Gastroesophageal sphincter (tissue), 4 donors: ENCODE measurements at regions not wholly inside any gene's neighbourhood (a gene's known extent, or its start where the extent isn't known, plus 50 kb on each side); places are given as distances from the start of the nearest gene placed in this dataset.

Source experiments
- ATAC-seq: fragments of 150-250 bp; one replicate; pipeline ENCODE4 v1.9.1; 2016; ENCODE audit warnings: mild to moderate bottlenecking, moderate library complexity
- H3K27ac ChIP-seq, 4 donors: fragments of 200-600 bp; sonication (generic) in 3 of 4; 1 replicate in 3 of 4; 2 replicates in 1 of 4; pipeline ENCODE4 v1.5.1; 2016 to 2019
- H3K27me3 ChIP-seq: fragments of 200-600 bp; sonication (generic); one replicate; pipeline ENCODE4 v1.5.1; 2019
- H3K36me3 ChIP-seq, 2 donors: fragments of 200-600 bp; sonication (generic); one replicate each; pipeline ENCODE4 v1.5.1; 2019; ENCODE audit warnings: control low read depth in 1 of 2
- H3K4me1 ChIP-seq, 3 donors: fragments of 200-600 bp; sonication (generic); 1 replicate in 2 of 3; 2 replicates in 1 of 3; pipeline ENCODE4 v1.5.1; 2016 to 2019; ENCODE audit warnings: control low read depth in 2 of 3
- H3K4me3 ChIP-seq, 2 donors: fragments of 200-600 bp; sonication (generic); one replicate each; pipeline ENCODE4 v1.5.1; 2019; ENCODE audit warnings: mild to moderate bottlenecking in 1 of 2, moderate library complexity in 1 of 2
- H3K9me3 ChIP-seq, 3 donors: fragments of 200-600 bp; sonication (generic); one replicate each; pipeline ENCODE4 v1.5.1; 2017 to 2019; ENCODE audit warnings: control low read depth in 2 of 3
- EP300 ChIP-seq: sonication (generic); formaldehyde crosslinking; IDR thresholded peaks from one replicate; pipeline ENCODE4 v1.6.1; 2017; ENCODE audit warnings: antibody characterized with exemption, mild to moderate bottlenecking
- POLR2A ChIP-seq, 2 donors: fragments of 450-650 bp; IDR thresholded peaks; one replicate each; pipeline ENCODE4 v1.6.1; 2017; ENCODE audit warnings: antibody characterized with exemption in 2 of 2, mild to moderate bottlenecking in 2 of 2, moderate library complexity in 1 of 2
- POLR2AphosphoS5 ChIP-seq: sonication (generic); formaldehyde crosslinking; IDR thresholded peaks from one replicate; pipeline ENCODE4 v1.6.1; 2017; ENCODE audit warnings: antibody characterized with exemption
- WGBS, 2 donors: methylation state at CpG; one replicate each; pipeline ENCODE4 v1.1.5; 2018; ENCODE audit warnings: low coverage in 1 of 2; 5-methylcytosine and 5-hydroxymethylcytosine counted together
- TF ChIP-seq, protein P1 (sequence below), 4 experiments: fragments of 200-600 bp in 2 of 4; fragments of 450-650 bp in 2 of 4; sonication (generic) in 1 of 4; IDR thresholded peaks; one replicate each; pipeline ENCODE4 v1.5.1; 2017 to 2019; ENCODE audit warnings: antibody characterized with exemption in 4 of 4, mild to moderate bottlenecking in 2 of 4, moderate library complexity in 2 of 4

DNA sequence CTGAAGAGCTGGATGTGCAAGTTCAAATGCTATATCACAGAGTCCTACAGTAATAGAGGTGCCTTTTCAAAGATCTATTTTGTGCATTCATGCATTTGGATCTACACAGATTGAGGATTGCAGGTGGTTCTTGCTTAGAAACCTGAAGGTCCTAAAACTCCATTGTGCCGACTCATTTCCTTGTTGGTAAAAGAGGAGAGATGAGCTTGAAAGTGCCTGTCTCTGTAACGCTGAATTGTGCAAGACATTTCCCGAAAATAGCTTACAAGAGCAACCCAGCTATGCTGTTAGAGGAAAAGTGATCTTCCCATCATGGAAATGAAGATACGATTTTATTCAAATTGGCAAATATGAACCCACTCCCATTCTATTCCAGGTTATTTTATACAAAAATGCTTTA, 110.7 kb upstream of the CXCL14 start:
- no peak for ATAC-seq
- no peak for TF ChIP-seq POLR2AphosphoS5
- TF ChIP-seq POLR2A (IDR thresholded peaks at IDR 0.05): no peak
- TF ChIP-seq, protein P1, sequence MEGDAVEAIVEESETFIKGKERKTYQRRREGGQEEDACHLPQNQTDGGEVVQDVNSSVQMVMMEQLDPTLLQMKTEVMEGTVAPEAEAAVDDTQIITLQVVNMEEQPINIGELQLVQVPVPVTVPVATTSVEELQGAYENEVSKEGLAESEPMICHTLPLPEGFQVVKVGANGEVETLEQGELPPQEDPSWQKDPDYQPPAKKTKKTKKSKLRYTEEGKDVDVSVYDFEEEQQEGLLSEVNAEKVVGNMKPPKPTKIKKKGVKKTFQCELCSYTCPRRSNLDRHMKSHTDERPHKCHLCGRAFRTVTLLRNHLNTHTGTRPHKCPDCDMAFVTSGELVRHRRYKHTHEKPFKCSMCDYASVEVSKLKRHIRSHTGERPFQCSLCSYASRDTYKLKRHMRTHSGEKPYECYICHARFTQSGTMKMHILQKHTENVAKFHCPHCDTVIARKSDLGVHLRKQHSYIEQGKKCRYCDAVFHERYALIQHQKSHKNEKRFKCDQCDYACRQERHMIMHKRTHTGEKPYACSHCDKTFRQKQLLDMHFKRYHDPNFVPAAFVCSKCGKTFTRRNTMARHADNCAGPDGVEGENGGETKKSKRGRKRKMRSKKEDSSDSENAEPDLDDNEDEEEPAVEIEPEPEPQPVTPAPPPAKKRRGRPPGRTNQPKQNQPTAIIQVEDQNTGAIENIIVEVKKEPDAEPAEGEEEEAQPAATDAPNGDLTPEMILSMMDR (IDR thresholded peaks at IDR 0.05): no peak
- Histone ChIP-seq H3K9me3 (no peaks in the 10 kb centered on the region), H3K4me3 (no peak overlapping the region), H3K4me1 (no peaks in the 10 kb centered on the region), H3K36me3 (no peaks in the 10 kb centered on the region), H3K27me3 (peaks cover 16% of the 10 kb centered on the region), H3K27ac (no peak overlapping the region)
- 81 to 85% methylated on average over 4 of the region's 4 CpGs for WGBS, 2 donors

DNA sequence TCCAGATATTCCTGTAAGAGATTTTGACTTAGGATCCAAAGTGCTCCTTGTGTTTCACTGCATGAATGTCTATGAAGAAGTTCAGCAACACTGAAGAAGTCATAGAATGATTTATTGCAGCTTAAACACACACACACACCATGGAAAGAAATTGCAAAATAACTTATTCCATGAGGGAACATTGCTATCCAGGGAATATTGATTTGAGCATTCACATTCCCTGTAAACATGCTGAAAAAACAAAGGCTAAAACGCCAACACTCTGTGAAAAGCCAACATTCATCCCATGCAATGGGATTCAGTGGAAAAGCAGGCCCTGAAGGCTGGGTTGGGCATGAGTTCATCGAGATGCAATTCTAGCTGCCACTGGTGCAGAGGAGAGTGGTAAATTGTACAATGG, 109.6 kb upstream of the CXCL14 start:
- Histone ChIP-seq H3K4me3 (no peak overlapping the region), H3K36me3 (no peaks in the 10 kb centered on the region), H3K27me3 (peaks cover 16% of the 10 kb centered on the region), H3K27ac (no peak overlapping the region), H3K9me3 (no peaks in the 10 kb centered on the region), H3K4me1 (no peaks in the 10 kb centered on the region)
- no peak for ATAC-seq
- WGBS, 2 donors: 54 to 86% methylated on average over 1 to 2 of the region's 2 CpGs
- TF ChIP-seq POLR2A (IDR thresholded peaks at IDR 0.05) (no peak), EP300 (no peak), POLR2AphosphoS5 (no peak)
- TF ChIP-seq, protein P1 (IDR thresholded peaks at IDR 0.05): no peak

DNA sequence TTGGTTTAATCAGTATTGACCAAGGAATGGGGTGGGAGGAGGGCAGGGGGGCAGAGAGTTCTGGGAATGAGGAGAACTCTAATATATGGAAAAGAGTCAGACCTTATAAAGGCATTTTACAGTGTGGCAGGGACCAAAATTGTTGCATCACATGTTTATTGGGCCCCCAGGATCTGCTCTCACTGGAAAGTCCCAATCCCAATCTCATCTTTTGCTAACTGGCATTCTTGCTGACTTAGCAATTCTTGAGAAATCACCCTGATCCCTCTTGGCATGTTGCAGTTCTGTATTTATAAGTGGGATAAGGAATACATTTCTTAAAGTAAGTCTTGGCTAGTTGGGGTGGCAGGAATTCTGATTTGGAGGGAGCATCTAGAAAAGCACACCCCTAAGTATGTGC, 104.4 kb upstream of the CXCL14 start:
- no peaks in the 10 kb centered on the region for H3K36me3 ChIP-seq
- no peak for ATAC-seq
- no peaks in the 10 kb centered on the region for H3K4me1 ChIP-seq
- H3K9me3 ChIP-seq: peaks cover 0 to 37% (median 0%) of the 10 kb centered on the region in 3 donors
- no peak overlapping the region for H3K27ac ChIP-seq
- TF ChIP-seq POLR2AphosphoS5: no peak
- TF ChIP-seq, protein P1 (IDR thresholded peaks at IDR 0.05): no peak
- H3K4me3 ChIP-seq: no peak overlapping the region
- no peaks in the 10 kb centered on the region for H3K27me3 ChIP-seq

DNA sequence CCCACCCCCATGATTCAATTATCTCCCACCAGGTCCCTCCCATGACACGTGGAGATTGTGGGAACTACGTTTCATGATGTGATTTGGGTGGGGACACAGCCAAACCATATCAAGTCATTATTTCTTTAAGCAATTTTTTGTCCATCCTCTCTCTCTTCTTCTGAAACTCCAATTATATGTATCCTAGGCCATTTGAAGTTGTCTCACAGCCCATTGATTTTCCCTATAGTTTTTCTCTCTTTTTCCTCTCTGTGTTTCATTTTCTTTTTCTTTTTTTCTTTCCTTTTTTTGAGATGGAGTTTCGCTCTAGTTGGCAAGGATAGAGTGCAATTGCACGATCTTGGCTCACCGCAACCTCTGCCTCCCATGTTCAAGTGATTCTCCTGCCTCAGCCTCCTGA, 101.9 kb upstream of the CXCL14 start:
- H3K27me3 ChIP-seq: no peaks in the 10 kb centered on the region
- TF ChIP-seq POLR2A (IDR thresholded peaks at IDR 0.05): no peak
- TF ChIP-seq, protein P1 (IDR thresholded peaks at IDR 0.05): no peak
- TF ChIP-seq POLR2AphosphoS5: no peak
- TF ChIP-seq EP300: no peak
- no peak overlapping the region for H3K27ac ChIP-seq
- WGBS, 2 donors: 74 to 78% methylated on average over 4 to 5 of the region's 5 CpGs
- H3K4me3 ChIP-seq: no peak overlapping the region
- ATAC-seq: no peak
- H3K9me3 ChIP-seq: peaks cover 0 to 56% (median 0%) of the 10 kb centered on the region in 3 donors
- no peaks in the 10 kb centered on the region for H3K36me3 ChIP-seq
- H3K4me1 ChIP-seq: no peaks in the 10 kb centered on the region

DNA sequence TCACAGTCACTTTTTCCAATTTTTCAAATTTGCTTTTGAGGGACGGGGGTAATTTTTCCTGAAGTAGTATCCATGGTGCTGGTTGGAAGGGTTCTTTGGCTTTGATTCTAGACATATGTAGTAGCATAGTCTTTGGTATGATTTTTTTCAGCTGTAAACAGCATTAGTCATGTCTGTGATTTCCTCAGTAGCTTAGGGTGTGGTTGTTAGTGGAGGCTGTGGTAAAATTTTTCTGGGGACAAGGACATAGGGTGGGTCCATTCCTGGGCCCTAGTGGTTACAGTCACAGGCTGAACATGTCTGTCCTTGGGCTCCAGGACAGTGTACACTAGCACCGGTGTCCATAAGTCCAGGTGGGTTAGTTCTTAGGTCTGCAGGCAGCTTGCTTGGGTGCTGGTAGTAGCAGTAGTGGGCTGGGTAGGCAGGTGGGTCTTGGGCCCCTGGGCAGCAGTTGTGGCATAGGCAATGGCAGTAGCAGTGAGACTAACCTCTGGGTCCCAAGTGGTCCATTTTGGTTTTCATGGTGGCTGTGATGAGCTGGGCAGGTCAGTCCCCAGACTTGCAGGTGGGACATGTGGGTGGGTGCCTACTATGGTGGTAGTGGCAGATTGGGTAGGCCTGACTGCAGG, 100.0 kb upstream of the CXCL14 start:
- no peaks in the 10 kb centered on the region for H3K27me3 ChIP-seq
- no peaks in the 10 kb centered on the region for H3K36me3 ChIP-seq
- H3K9me3 ChIP-seq: peaks cover 0 to 65% (median 0%) of the 10 kb centered on the region in 3 donors
- no peak overlapping the region for H3K4me3 ChIP-seq
- TF ChIP-seq POLR2AphosphoS5 (no peak), POLR2A (IDR thresholded peaks at IDR 0.05) (no peak), EP300 (no peak)
- TF ChIP-seq, protein P1 (IDR thresholded peaks at IDR 0.05): no peak
- H3K4me1 ChIP-seq: no peaks in the 10 kb centered on the region
- WGBS, 2 donors: 80 to 100% methylated on average over 1 to 2 of the region's 2 CpGs
- ATAC-seq: no peak
- H3K27ac ChIP-seq: no peak overlapping the region
